A549 (cell line): ENCODE measurements at regions not wholly inside any gene's neighbourhood (a gene's known extent, or its start where the extent isn't known, plus 50 kb on each side); places are given as distances from the start of the nearest gene placed in this dataset.

Experiments
- ATAC-seq, 2 experiments: fragments of 200-7000 bp in 1 of 2; fragments of >200 bp in 1 of 2; cut with Nextera tagmentation in 1 of 2; cut with Tn5 transposase in 1 of 2; 3 replicates each; pipeline versions ENCODE4 v1.8.0 to v1.9.1; 2018 to 2020; ENCODE audit warnings: mild to moderate bottlenecking in 1 of 2, moderate library complexity in 1 of 2
- CTCF ChIA-PET: fragments of 300-600 bp; sonication (Branson Sonifier 250); formaldehyde crosslinking; extraction: SDS; loops from one replicate; lab custom pipeline; 2021; ENCODE audit warnings: antibody characterized with exemption, inconsistent platforms; lab: Yijun Ruan, JAX
- POLR2A ChIA-PET: fragments of 350-600 bp; formaldehyde crosslinking; extraction: SDS; loops from one replicate; lab custom pipeline; 2021; ENCODE audit warnings: antibody characterized with exemption, inconsistent platforms; lab: Yijun Ruan, JAX
- DNase-seq, 2 experiments: peaks; one replicate each; pipeline versions ENCODE4 v3.0.0 to v3.0.0-alpha.2; 2011 to 2016; ENCODE audit warnings: low read depth in 1 of 2, low spot score in 1 of 2
- FAIRE-seq: peaks from 2 replicates; lab custom pipeline; 2011; peaks lifted over from hg19 to GRCh38; lab: Jason Lieb, UNC
- H3K27ac ChIP-seq, 2 experiments: fragments of >200 bp; sonication (Bioruptor Twin); formaldehyde crosslinking; 3 replicates each; pipeline ENCODE4 v1.5.1; 2016 to 2017
- H3K4me1 ChIP-seq: fragments of >200 bp; sonication (Bioruptor Twin); formaldehyde crosslinking; 3 replicates; pipeline ENCODE4 v1.6.1; 2016
- H3K4me2 ChIP-seq: fragments of >200 bp; sonication (Bioruptor Twin); formaldehyde crosslinking; 3 replicates; pipeline ENCODE4 v1.6.1; 2016
- H3K4me3 ChIP-seq: fragments of >200 bp; sonication (Bioruptor Twin); formaldehyde crosslinking; 3 replicates; pipeline ENCODE4 v1.5.1; 2016
- H3K9me3 ChIP-seq: fragments of >200 bp; sonication (Bioruptor Twin); formaldehyde crosslinking; 3 replicates; pipeline ENCODE4 v1.6.1; 2016
- BHLHE40 ChIP-seq: IDR thresholded peaks from 2 replicates; pipeline ENCODE4 v1.6.1; 2012; ENCODE audit warnings: low read depth, low read length, inconsistent platforms
- CBX8 ChIP-seq: fragments of 200-600 bp; sonication (generic); IDR thresholded peaks from 2 replicates; pipeline ENCODE4 v1.6.1; 2016
- CEBPB ChIP-seq, 2 experiments: fragments of >200 bp in 1 of 2; sonication (Bioruptor Twin) in 1 of 2; formaldehyde crosslinking in 1 of 2; IDR thresholded peaks; 2 replicates each; pipeline ENCODE4 v1.6.1; 2012 to 2016
- EHF ChIP-seq: fragments of 250-450 bp; sonication (Bioruptor Pico); IDR thresholded peaks from 2 replicates; pipeline ENCODE4 v1.5.0; 2020; ENCODE audit warnings: mild to moderate bottlenecking
- ELK1 ChIP-seq: fragments of 150-350 bp; IDR thresholded peaks from 2 replicates; pipeline ENCODE4 v1.6.1; 2014; ENCODE audit warnings: low read depth, mild to moderate bottlenecking, low read length
- FOSB ChIP-seq: fragments of 250-450 bp; sonication (Bioruptor Pico); IDR thresholded peaks from 2 replicates; pipeline ENCODE4 v1.5.0; 2020; ENCODE audit warnings: mild to moderate bottlenecking, moderate library complexity
- FOSL2 ChIP-seq, 2 experiments: fragments of 450-650 bp in 1 of 2; fragments of >200 bp in 1 of 2; sonication (Bioruptor Twin) in 1 of 2; formaldehyde crosslinking; IDR thresholded peaks; 2 replicates each; pipeline versions ENCODE4 v1.5.0 to v1.6.1; 2016 to 2020; ENCODE audit warnings: mild to moderate bottlenecking in 1 of 2, moderate library complexity in 1 of 2
- HMGXB4 ChIP-seq: fragments of 250-450 bp; sonication (Bioruptor Pico); IDR thresholded peaks from 2 replicates; pipeline ENCODE4 v1.5.0; 2021; ENCODE audit warnings: mild to moderate bottlenecking, moderate library complexity, borderline replicate concordance
- HOXB13 ChIP-seq: fragments of 250-450 bp; sonication (Bioruptor Pico); IDR thresholded peaks from 2 replicates; pipeline ENCODE4 v1.5.0; 2020; ENCODE audit warnings: low read depth, mild to moderate bottlenecking, moderate library complexity
- JUN ChIP-seq, 2 experiments: fragments of >200 bp; sonication (Bioruptor Twin); formaldehyde crosslinking; IDR thresholded peaks; 2 replicates in 1 of 2; 3 replicates in 1 of 2; pipeline ENCODE4 v1.6.1; 2016 to 2017
- KDM5A ChIP-seq: fragments of 200-600 bp; sonication (generic); IDR thresholded peaks from 2 replicates; pipeline ENCODE4 v1.6.1; 2016; ENCODE audit warnings: antibody characterized with exemption, mild to moderate bottlenecking
- MAFK ChIP-seq: fragments of 450-650 bp; IDR thresholded peaks from 2 replicates; pipeline ENCODE4 v1.6.1; 2014; ENCODE audit not compliant: partially characterized antibody
- MAZ ChIP-seq: fragments of 150-350 bp; IDR thresholded peaks from 2 replicates; pipeline ENCODE4 v1.6.1; 2014; ENCODE audit warnings: antibody characterized with exemption, low read depth, low read length, borderline replicate concordance
- MYC ChIP-seq: IDR thresholded peaks from 2 replicates; pipeline ENCODE4 v1.6.1; 2012; ENCODE audit warnings: mild to moderate bottlenecking, inconsistent platforms, low read length, improper control_type of control experiment, borderline replicate concordance
- NPAS2 ChIP-seq: fragments of 250-450 bp; sonication (Bioruptor Pico); IDR thresholded peaks from 2 replicates; pipeline ENCODE4 v1.8.0; 2022; ENCODE audit warnings: mild to moderate bottlenecking, moderate library complexity, borderline replicate concordance
- NR3C1 ChIP-seq: fragments of >200 bp; sonication (Bioruptor Twin); formaldehyde crosslinking; IDR thresholded peaks from 3 replicates; pipeline ENCODE4 v1.6.1; 2017
- RARB ChIP-seq: fragments of 250-450 bp; sonication (Bioruptor Pico); IDR thresholded peaks from 2 replicates; pipeline ENCODE4 v1.8.0; 2021; ENCODE audit warnings: mild to moderate bottlenecking, moderate library complexity
- SREBF2 ChIP-seq: fragments of 450-650 bp; IDR thresholded peaks from 2 replicates; pipeline ENCODE4 v1.6.1; 2014; ENCODE audit warnings: mild to moderate bottlenecking, moderate library complexity
- USF2 ChIP-seq: fragments of 450-650 bp; IDR thresholded peaks from 2 replicates; pipeline ENCODE4 v1.6.1; 2014; ENCODE audit warnings: antibody characterized with exemption
- ZC3H11A ChIP-seq: fragments of 450-650 bp; IDR thresholded peaks from 2 replicates; pipeline ENCODE4 v1.6.1; 2014; ENCODE audit warnings: antibody characterized with exemption, mild to moderate bottlenecking
- ZNF302 ChIP-seq: fragments of 250-450 bp; sonication (Bioruptor Pico); IDR thresholded peaks from 2 replicates; pipeline ENCODE4 v1.9.0; 2021; ENCODE audit warnings: inconsistent platforms, mild to moderate bottlenecking, moderate library complexity
- WGBS: methylation state at CpG from one replicate; pipeline ENCODE4 v1.1.6; 2017; ENCODE audit errors: missing lambda C conversion rate; 5-methylcytosine and 5-hydroxymethylcytosine counted together
- TF ChIP-seq, protein P1 (sequence below): IDR thresholded peaks from 2 replicates; pipeline ENCODE4 v1.6.1; 2012
- TF ChIP-seq, protein P2 (sequence below): fragments of >200 bp; sonication (Bioruptor Twin); formaldehyde crosslinking; IDR thresholded peaks from 3 replicates; pipeline ENCODE4 v1.6.1; 2016
- TF ChIP-seq, protein P3 (sequence below): fragments of 250-450 bp; sonication (Bioruptor Pico); IDR thresholded peaks from 2 replicates; pipeline ENCODE4 v1.5.0; 2020; ENCODE audit warnings: low read depth, mild to moderate bottlenecking, moderate library complexity
- TF ChIP-seq, protein P4 (sequence below): fragments of >200 bp; sonication (Bioruptor Twin); formaldehyde crosslinking; IDR thresholded peaks from 2 replicates; pipeline ENCODE4 v1.6.1; 2016

GRCh38 chr1:198861636-198862035 lies 222.8 kb downstream of the PTPRC start:
- DNase-seq (no peak), ATAC-seq (no peak)
- ChIA-PET POLR2A (no interaction called here), CTCF (no interaction called here)
- Histone ChIP-seq H3K4me2 (no peak overlapping the region), H3K4me1 (no peaks in the 10 kb centered on the region), H3K27ac (no peak overlapping the region), H3K9me3 (no peaks in the 10 kb centered on the region)
- WGBS: 45% methylated on average over 2 of the region's 2 CpGs
- TF ChIP-seq MAFK (no peak), CBX8 (no peak), CEBPB (IDR thresholded peaks at IDR 0.05) (no peak), USF2 (no peak), FOSL2 (IDR thresholded peaks at IDR 0.05) (no peak), FOSL2 (CRISPR knock-in tag; IDR thresholded peaks at IDR 0.05) (no peak), FOSB (CRISPR knock-in tag) (no peak), MAZ (no peak), NPAS2 (CRISPR knock-in tag) (no peak), SREBF2 (no peak), ZC3H11A (no peak), ELK1 (no peak), ZNF302 (no peak)
- TF ChIP-seq, protein P1, sequence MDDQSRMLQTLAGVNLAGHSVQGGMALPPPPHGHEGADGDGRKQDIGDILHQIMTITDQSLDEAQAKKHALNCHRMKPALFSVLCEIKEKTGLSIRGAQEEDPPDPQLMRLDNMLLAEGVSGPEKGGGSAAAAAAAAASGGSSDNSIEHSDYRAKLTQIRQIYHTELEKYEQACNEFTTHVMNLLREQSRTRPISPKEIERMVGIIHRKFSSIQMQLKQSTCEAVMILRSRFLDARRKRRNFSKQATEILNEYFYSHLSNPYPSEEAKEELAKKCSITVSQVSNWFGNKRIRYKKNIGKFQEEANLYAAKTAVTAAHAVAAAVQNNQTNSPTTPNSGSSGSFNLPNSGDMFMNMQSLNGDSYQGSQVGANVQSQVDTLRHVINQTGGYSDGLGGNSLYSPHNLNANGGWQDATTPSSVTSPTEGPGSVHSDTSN: no peak
- TF ChIP-seq, protein P2, sequence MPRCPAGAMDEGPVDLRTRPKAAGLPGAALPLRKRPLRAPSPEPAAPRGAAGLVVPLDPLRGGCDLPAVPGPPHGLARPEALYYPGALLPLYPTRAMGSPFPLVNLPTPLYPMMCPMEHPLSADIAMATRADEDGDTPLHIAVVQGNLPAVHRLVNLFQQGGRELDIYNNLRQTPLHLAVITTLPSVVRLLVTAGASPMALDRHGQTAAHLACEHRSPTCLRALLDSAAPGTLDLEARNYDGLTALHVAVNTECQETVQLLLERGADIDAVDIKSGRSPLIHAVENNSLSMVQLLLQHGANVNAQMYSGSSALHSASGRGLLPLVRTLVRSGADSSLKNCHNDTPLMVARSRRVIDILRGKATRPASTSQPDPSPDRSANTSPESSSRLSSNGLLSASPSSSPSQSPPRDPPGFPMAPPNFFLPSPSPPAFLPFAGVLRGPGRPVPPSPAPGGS: no peak
- TF ChIP-seq, all 56 proteins: peak for 0
- no peak overlapping the region for H3K4me3 ChIP-seq
- FAIRE-seq: no peak

DNA sequence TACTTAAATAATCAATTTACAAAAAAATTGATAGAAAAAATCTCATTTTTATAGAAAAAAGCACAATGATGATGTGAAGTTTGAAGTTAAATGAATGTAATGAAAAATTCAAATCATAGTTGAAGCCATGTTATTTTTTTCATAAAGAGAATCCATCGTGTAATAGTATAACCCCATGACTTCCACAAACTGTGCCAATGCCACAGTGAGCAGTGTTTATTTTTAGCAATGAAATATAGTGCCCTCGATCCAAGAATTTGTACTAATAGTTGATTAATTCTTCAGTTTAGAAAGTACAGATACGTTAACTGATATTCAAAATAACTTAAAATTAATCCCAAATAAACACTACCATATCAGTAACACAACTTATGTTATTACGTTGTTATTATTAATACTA lies 225.9 kb downstream of the PTPRC start:
- no peak overlapping the region for H3K4me2 ChIP-seq
- DNase-seq (no peak), ATAC-seq (no peak), FAIRE-seq (no peak)
- no peak overlapping the region for H3K4me3 ChIP-seq
- no peaks in the 10 kb centered on the region for H3K9me3 ChIP-seq
- POLR2A ChIA-PET: no interaction called here
- H3K4me1 ChIP-seq: no peaks in the 10 kb centered on the region
- H3K27ac ChIP-seq: no peak overlapping the region
- WGBS: 55% methylated on average over 4 of the region's 4 CpGs
- CTCF ChIA-PET: no interaction called here
- TF ChIP-seq KDM5A: no peak
- TF ChIP-seq USF2: no peak
- no peak for TF ChIP-seq MYC
- no peak for TF ChIP-seq CEBPB (IDR thresholded peaks at IDR 0.05)
- no peak for TF ChIP-seq NR3C1

DNA sequence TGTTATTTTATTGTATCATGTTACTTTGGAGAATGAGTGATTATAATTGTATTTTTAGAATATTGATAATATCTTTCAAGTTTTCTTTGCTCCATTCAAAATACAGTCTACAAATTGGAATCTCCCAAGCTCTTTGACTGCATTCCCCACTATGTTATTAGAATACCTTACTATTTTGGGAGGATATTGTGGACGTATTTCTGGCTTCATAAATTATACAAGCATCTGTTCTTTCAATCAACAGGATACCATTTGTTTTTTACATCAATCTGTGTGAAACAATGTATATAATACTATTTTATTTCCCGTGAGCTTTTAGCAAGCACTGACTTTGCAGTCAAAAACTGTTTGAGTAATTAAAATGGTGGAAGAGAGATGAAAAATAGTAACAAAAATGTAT lies 226.5 kb downstream of the PTPRC start:
- ATAC-seq (no peak), FAIRE-seq (no peak), DNase-seq (no peak)
- no peak overlapping the region for H3K4me2 ChIP-seq
- no peak overlapping the region for H3K4me3 ChIP-seq
- no peaks in the 10 kb centered on the region for H3K4me1 ChIP-seq
- POLR2A ChIA-PET: no interaction called here
- H3K9me3 ChIP-seq: no peaks in the 10 kb centered on the region
- CTCF ChIA-PET: no interaction called here
- H3K27ac ChIP-seq: no peak overlapping the region
- 61% methylated on average over 2 of the region's 2 CpGs for WGBS
- no peak for TF ChIP-seq EHF (CRISPR knock-in tag)
- no peak for TF ChIP-seq BHLHE40
- no peak for TF ChIP-seq CEBPB (IDR thresholded peaks at IDR 0.05)
- no peak for TF ChIP-seq JUN (IDR thresholded peaks at IDR 0.05)
- no peak for TF ChIP-seq FOSL2 (IDR thresholded peaks at IDR 0.05)
- no peak for TF ChIP-seq FOSL2 (CRISPR knock-in tag; IDR thresholded peaks at IDR 0.05)
- TF ChIP-seq, protein P3, sequence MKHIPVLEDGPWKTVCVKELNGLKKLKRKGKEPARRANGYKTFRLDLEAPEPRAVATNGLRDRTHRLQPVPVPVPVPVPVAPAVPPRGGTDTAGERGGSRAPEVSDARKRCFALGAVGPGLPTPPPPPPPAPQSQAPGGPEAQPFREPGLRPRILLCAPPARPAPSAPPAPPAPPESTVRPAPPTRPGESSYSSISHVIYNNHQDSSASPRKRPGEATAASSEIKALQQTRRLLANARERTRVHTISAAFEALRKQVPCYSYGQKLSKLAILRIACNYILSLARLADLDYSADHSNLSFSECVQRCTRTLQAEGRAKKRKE (CRISPR knock-in tag): no peak
- TF ChIP-seq, protein P4, sequence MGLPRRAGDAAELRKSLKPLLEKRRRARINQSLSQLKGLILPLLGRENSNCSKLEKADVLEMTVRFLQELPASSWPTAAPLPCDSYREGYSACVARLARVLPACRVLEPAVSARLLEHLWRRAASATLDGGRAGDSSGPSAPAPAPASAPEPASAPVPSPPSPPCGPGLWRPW: no peak
- TF ChIP-seq, protein P2: no peak
- TF ChIP-seq HMGXB4 (CRISPR knock-in tag): no peak
- TF ChIP-seq HOXB13: no peak
- TF ChIP-seq RARB: no peak
